Glutamatergic neuron (in vitro differentiated cells): ENCODE measurements at regions not wholly inside any gene's neighbourhood (a gene's known extent, or its start where the extent isn't known, plus 50 kb on each side); places are given as distances from the start of the nearest gene placed in this dataset.
"Not testable (repeated sequence)": the region's sequence is repeated elsewhere in the genome, so short reads cannot be mapped to it uniquely, and the experiment has no call there.

Experiments
- DNase-seq: peaks from one replicate; pipeline ENCODE4 v3.0.0; 2022
- H3K27ac Mint-ChIP-seq: one replicate; pipeline ENCODE4 v1.8.0; 2020; ENCODE audit warnings: mild to moderate bottlenecking, mixed read lengths, inconsistent platforms; ENCODE audit not compliant: unreplicated experiment
- H3K27me3 Mint-ChIP-seq: one replicate; pipeline ENCODE4 v1.8.0; 2020; ENCODE audit warnings: mild to moderate bottlenecking, moderate library complexity, mixed read lengths, inconsistent platforms; ENCODE audit not compliant: unreplicated experiment
- H3K36me3 Mint-ChIP-seq: one replicate; pipeline ENCODE4 v1.8.0; 2020; ENCODE audit warnings: mild to moderate bottlenecking, mixed read lengths, inconsistent platforms; ENCODE audit not compliant: unreplicated experiment
- H3K4me1 Mint-ChIP-seq: one replicate; pipeline ENCODE4 v1.8.0; 2020; ENCODE audit warnings: mild to moderate bottlenecking, low read depth, mixed read lengths, inconsistent platforms; ENCODE audit not compliant: unreplicated experiment
- H3K4me3 Mint-ChIP-seq: one replicate; pipeline ENCODE4 v1.8.0; 2020; ENCODE audit warnings: mild to moderate bottlenecking, mixed read lengths, inconsistent platforms; ENCODE audit not compliant: unreplicated experiment
- H3K9me3 Mint-ChIP-seq: one replicate; pipeline ENCODE4 v1.8.0; 2020; ENCODE audit warnings: mild to moderate bottlenecking, moderate library complexity, mixed read lengths, inconsistent platforms; ENCODE audit not compliant: unreplicated experiment
- CTCF ChIP-seq: fragments of 200-600 bp; sonication (generic); IDR thresholded peaks from one replicate; pipeline ENCODE4 v1.5.0; 2021; ENCODE audit not compliant: partially characterized antibody, unreplicated experiment

DNA sequence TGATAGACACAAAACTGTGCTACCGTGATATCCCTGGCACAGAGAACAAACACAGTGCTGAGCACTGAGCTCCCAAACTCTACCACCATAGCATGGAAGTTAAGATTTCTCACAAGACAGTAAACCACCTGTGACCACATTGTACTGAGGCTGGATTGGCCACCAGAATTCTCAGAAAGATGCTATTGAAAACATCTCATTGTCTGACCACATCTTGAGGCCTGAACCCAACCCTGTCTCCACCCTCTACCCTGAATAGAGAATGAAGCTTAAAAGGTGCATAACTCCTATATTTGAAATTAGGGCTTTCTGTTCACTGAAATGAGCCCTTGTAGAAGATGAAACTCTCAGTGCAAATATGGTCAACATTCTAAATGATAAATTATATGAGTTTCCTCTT lies 281.3 kb upstream of the NPAP1 start:
- Mint-ChIP-seq H3K27me3 (no peaks in the 10 kb centered on the region), H3K9me3 (peaks cover 1% of the 10 kb centered on the region), H3K4me1 (no peaks in the 10 kb centered on the region), H3K4me3 (no peak overlapping the region), H3K36me3 (no peaks in the 10 kb centered on the region), H3K27ac (no peak overlapping the region)
- TF ChIP-seq CTCF = no peak
- DNase-seq = no peak

GRCh38 chr15:24412649-24413048 lies 262.9 kb upstream of the NPAP1 start:
- not testable (repeated sequence) for H3K9me3 Mint-ChIP-seq, DNase-seq, H3K4me3 Mint-ChIP-seq, H3K27me3 Mint-ChIP-seq, H3K36me3 Mint-ChIP-seq, H3K4me1 Mint-ChIP-seq, H3K27ac Mint-ChIP-seq

- not testable (repeated sequence) for H3K27me3 Mint-ChIP-seq, DNase-seq, H3K27ac Mint-ChIP-seq, H3K4me1 Mint-ChIP-seq, H3K36me3 Mint-ChIP-seq, H3K9me3 Mint-ChIP-seq
- H3K4me3 Mint-ChIP-seq = peak overlapping the region; percentile 84
Measured at GRCh38 chr15:24426286-24427054, 249.1 kb upstream of the NPAP1 start.

GRCh38 chr15:24427055-24427400 lies 248.5 kb upstream of the NPAP1 start:
- not testable (repeated sequence) for H3K27me3 Mint-ChIP-seq, H3K36me3 Mint-ChIP-seq, H3K27ac Mint-ChIP-seq, H3K4me1 Mint-ChIP-seq, H3K9me3 Mint-ChIP-seq
- DNase-seq = peak; percentile 46
- H3K4me3 Mint-ChIP-seq = peak overlapping the region; percentile 84

DNA sequence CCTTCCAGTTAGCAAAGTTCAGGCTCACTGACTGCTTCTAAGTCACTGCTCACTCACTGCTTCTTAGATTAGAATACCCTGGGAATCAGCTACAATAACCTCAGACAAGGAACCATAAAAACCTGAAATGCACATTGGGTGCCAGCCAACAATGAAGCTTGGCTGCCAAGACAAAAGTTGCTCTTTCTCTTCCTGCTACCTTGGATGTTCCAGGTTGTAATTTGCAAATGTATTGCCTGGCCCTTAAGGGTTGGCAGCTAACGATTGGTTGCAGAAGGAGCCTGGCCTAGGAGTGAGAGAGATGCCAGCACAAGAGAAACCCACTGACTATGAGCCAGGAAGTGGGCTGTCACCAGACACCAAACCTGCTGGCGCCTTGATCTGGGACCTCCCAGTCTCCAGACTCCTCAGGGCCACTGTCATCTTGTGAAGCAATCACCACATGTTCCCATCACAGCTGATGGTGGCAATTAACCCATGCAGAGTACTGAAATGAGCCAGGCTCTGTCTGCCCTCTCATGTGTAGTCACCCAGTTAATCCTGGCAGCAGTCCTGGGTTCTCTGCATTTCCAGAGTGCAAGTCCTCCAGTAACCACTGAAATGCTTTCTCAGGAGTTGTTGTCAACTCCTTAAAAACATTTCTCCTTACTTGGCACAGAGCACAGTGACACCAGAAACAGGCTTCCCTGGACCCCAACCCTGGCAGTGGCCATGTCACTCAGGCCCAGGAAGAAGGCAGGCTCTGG lies 240.3 kb upstream of the NPAP1 start:
- DNase-seq, H3K9me3 Mint-ChIP-seq, H3K4me3 Mint-ChIP-seq: not testable (repeated sequence)

DNA sequence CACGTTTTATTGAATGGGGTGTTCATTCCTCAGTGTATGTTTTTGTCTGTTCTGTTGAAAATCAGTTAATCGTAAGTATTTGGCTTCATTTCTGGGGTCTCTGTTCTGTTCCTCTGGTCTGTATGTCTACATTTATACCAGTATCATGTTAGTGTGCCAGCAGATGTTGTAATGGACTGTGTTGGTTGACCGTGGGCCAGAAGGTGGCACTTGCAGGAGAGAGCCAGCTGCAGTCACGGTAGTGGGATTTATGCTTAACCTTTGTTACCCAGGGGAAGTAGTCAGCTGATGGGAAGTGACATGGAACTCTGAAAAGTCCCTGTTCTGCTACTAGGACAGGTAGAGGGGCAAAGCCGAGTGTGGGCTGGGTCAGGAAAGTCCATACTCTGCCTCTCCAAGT lies 238.3 kb upstream of the NPAP1 start:
- not testable (repeated sequence) for H3K36me3 Mint-ChIP-seq, H3K9me3 Mint-ChIP-seq, H3K27ac Mint-ChIP-seq, H3K4me3 Mint-ChIP-seq, H3K27me3 Mint-ChIP-seq, H3K4me1 Mint-ChIP-seq, DNase-seq

More for the DNA sequence above, 240.3 kb upstream of the NPAP1 start:
- H3K27me3 Mint-ChIP-seq, H3K36me3 Mint-ChIP-seq, H3K4me1 Mint-ChIP-seq, H3K27ac Mint-ChIP-seq: not testable (repeated sequence)

DNA sequence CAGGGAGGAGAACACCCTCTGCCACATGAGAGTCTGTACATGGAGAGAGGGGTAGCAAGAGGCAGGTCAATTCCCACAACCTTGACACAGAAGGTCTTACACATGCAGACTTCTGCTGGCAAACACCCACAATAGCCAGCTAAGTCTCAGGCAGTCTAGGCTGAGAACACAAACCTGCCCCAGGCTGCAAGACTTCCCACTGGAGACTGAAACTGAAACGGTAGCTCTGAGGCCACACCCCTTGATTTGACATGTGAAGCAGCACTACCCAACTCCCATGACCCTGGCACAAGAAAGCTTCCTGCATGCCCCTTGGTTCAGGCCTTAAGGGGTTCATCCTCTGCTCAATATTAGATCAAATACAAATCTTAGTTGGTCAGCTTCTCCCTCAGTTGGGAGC lies 237.8 kb upstream of the NPAP1 start:
- not testable (repeated sequence) for H3K9me3 Mint-ChIP-seq, H3K4me1 Mint-ChIP-seq, H3K27ac Mint-ChIP-seq, H3K27me3 Mint-ChIP-seq, H3K4me3 Mint-ChIP-seq, H3K36me3 Mint-ChIP-seq, DNase-seq

DNA sequence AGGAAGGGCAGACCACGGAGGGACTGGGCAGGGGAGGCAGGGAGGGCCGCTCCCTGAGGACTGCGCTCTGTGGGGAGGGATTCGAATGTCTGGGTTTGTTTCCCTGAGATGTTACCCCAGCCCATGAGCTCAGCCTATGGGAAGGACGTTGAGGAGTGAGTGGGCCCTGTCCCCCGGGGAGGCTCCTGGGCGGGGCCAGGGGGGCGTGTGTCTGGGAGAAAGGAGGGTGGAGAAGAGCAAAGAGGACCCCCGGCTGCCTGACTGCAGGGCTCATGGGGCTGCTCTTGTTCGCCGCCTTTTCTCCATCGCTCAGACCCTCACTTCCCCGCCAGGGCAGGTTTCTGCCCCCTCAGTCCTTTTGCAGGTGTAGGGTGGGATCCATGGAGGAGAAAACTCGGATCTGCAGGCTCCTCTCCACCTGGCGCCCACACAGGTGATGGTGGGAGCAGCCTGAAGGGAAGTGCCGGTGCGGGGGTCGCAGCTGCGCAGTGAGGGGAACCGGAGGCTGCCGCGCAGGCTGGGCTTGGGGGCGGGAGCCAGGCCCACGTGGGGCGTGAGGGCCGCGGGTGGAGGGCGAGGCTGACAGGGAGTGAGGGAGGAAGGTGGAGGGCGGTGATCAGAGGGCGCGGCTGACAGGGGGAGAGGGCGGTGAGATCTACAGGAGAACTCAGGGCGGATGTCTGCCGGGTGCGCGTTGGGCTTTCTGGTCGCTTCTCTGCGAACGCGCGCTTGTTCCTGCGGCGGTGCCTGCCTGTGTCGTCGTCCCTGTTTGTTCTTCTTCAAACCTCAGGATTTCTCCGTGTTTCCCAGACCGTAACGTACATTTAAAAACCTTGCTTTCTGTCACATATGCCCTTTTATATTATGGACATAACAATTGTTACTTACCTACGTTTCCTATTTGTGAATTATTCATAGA lies 198.2 kb upstream of the NPAP1 start:
- H3K4me1 Mint-ChIP-seq, H3K27me3 Mint-ChIP-seq, H3K9me3 Mint-ChIP-seq, H3K36me3 Mint-ChIP-seq: not testable (repeated sequence)
- H3K27ac Mint-ChIP-seq = peak overlapping the region; percentile 11
- peak; percentile 52 for DNase-seq
- H3K4me3 Mint-ChIP-seq = peak overlapping the region; percentile 82

DNA sequence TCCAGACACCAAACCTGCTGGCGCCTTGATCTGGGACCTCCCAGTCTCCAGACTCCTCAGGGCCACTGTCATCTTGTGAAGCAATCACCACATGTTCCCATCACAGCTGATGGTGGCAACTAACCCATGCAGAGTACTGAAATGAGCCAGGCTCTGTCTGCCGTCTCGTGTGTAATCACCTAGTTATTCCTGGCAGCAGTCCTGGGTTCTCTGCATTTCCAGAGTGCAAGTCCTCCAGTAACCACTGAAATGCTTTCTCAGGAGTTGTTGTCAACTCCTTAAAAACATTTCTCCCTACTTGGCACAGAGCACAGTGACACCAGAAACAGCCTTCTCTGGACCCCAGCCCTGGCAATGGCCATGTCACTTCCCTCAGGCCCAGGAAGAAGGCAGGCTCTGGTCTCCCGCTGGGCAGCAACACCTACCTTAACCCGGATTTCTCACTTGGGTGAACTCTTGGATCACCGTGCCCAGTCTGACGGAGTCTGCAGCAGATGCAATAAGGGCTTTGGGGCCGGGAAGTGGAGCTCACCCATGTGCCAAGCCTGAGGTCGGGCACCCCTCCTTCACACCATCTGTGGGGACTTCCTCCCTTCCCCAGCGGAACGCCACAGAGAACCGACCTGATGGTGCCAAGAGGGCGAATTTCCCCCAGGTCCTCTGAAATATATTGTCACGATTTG lies 189.5 kb upstream of the NPAP1 start:
- not testable (repeated sequence) for H3K4me3 Mint-ChIP-seq, H3K27me3 Mint-ChIP-seq, H3K27ac Mint-ChIP-seq, H3K36me3 Mint-ChIP-seq, H3K9me3 Mint-ChIP-seq, H3K4me1 Mint-ChIP-seq, DNase-seq

- not testable (repeated sequence) for H3K4me3 Mint-ChIP-seq, H3K27me3 Mint-ChIP-seq, H3K4me1 Mint-ChIP-seq, H3K9me3 Mint-ChIP-seq, H3K36me3 Mint-ChIP-seq, H3K27ac Mint-ChIP-seq, DNase-seq
Measured at GRCh38 chr15:24488164-24488907, 187.2 kb upstream of the NPAP1 start.
